Middle frontal gyrus (tissue), 1 donor: ENCODE measurements at regions not wholly inside any gene's neighbourhood (a gene's known extent, or its start where the extent isn't known, plus 50 kb on each side); places are given as distances from the start of the nearest gene placed in this dataset.

ENCODE experiments used
- DNase-seq: peaks from one replicate; pipeline ENCODE4 v3.0.0-alpha.2; 2015; ENCODE audit warnings: low spot score; ENCODE audit errors: extremely low spot score

DNA sequence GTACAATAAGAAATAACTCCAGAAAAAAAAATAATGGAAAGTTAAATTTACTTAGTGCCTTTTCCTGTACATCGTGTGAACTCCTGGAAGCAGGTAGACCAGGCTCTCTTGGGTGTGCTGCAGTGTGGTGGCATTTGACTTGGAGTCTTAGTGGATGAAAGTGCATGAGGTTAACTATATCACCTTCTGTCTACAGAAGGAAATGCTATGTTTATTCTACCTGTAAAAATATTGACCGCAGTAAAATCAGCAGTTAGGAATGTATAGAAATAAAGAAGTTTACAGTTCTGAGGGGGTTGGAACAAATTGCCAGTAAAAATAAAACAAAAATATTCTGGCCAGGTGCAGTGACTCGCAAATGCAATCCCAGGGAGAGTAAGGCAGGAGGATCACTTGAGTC is 722.1 kb downstream of the LIG4 start:
- DNase-seq = no peak

DNA sequence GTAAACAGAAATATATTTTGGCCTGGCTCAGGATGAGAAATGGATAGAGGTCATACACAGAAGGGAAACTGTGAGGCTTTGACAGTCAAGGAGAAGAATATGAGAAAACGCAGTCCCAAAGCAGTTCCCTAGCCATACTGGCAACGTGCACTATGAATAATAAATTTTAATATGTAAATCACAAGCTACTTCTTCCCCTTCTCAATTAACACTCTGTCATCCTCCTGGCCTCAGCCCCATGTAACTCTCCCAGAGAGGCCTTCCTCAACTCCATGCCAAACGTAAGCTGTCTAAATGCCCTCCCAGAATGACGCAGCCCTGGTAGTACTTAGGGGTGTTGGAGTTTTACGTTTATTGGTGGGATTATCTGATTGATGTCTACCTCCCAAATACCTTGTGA is 732.6 kb downstream of the LIG4 start:
- no peak for DNase-seq

DNA sequence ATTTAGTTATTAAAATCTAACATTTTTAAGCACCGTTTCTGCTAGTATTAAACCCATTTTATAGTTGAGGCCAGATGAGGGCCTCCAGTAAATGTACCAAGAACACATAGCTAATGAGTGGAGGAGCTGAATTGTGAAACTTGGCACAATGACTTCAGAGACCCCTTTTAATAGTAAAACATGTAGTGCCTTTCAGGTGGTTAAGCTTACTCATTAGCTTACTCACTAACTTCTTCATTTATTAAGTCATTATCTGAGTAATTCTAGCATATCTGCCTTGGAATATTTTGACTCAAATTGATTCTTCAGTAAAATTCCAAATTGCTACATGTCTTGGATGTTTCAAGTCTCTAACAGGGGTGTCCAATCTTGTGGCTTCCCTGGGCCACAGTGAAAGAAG is 735.2 kb downstream of the LIG4 start:
- no peak for DNase-seq

DNA sequence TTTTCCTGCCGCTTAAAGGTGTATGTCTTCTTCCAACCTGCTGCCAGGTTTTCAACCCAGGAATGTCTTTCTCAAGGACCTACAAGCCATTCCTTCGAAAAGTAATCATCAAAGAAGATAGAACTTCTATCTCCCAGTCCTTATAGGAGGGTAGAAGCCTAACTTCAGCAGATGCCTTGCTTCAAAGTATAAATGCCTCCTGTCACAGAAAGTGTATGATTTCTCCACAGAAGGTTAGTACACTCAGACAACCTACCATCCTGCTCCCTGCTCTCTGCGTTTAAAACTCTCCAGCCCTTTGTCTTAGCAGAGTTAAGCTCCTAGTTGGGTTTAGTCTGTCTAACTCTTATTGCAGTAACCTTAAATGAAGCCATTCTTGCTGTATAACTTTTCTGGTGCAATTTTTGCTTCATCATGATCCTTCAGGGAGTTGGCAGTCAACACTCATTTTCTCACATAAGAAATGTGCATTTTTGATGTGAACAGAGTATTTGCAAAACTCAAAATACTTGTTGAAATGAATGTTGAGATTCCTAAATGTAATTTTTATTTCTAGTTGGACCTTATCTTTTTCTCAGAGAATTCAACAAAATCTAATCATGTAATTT is 737.5 kb downstream of the LIG4 start:
- DNase-seq = no peak

DNA sequence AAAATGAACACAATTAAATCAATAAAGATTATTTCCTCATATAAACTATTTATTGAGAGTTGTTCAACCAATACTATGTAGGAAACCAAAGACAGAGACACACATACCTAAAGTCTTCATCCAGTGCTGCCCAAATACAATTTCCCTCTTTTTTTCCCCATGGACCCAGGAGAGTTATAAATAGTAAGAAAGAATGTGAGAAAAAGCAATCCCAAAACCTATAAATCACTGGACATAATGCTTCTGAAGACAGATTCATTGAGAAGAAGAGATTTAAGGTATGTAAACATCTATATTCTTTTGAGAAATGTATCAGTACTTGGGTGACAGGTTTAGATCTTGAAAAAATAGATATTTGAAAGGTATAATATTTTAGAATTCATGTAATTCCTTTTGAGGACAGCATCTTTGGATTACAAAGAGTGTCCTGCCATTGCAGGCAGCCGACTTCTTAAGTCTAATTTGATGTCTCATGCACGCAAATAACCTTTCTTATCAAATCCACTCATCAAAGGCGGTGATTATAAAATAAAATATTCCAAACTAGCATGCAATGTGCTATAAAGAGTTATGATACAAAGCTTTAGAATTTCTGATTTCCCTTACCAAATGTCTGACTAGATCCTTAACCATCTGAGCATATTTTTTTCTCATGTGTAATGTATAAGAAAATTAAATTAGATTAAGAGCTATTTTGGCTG is 739.4 kb downstream of the LIG4 start:
- DNase-seq = no peak

DNA sequence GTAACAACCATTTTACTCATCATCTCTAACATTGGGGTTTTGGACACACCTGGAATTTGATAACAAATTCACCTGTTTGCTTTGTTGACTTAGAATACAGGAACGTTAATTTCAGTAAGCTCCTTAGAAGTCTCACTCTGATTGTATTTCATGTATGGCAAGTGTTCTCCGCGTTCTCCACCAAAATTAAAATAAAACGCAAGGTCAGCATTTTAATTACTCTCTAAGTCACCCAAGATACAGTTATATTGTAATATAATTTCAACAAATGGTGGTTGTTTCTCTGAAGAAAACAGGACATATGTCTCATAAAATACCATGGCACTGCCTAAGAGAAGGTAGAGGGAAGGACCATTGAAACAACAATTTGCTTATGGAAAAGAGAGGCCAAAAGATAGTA is 742.1 kb downstream of the LIG4 start:
- DNase-seq = no peak

DNA sequence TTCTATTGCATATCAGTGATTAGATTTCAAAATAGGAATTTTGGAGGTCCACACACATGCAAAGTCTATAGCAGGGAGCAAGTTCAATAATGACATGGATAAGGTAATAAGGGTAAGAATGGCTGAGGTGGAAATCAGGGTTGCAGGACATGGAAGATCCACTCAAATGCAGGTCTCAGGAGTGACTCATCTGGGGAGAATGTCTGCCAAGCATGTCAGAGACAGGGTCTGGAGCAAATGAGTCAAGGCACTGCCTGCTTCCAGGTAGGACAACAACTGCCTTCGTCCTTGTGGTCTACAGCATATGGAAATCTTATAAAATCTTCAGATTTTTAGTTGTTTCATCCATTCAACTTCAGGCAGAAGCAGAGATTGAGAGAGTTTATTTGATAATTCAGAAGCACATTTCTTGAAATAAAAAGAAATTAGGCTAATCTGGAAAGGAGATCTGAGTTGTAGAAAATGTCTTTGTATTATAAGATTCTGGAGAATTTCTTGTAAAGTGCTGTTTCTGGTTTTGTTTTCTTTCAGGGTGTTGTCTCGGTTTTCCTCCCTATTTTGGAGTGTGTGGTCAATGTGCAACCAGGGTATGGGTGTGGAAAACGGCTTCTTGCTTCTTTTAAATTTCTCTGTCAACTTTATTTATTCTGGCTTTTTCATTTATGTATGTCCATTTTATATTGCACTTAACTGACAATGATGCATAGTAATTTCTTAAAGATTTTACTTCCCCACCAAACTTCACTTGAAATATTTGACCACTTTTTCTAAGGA is 748.8 kb downstream of the LIG4 start:
- no peak for DNase-seq

DNA sequence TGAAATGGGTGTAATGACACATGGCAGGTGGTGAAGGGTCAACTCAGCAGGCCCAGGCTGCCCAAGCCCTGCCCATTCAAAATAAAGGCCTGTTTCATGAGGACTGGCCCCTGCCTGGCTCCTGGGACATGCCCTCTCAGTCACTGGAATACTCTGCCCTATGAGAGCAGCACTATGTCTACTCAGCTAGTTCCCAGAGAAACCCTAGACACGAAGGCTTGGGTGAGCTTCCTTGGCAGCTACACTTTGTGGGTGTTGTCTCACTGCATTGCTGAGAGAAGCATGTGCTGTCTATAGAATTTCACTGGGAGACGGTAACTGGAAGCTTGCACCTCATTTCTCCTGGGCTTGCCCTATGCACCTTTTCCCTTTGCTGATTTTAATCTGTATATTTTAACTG is 752.8 kb downstream of the LIG4 start:
- no peak for DNase-seq

DNA sequence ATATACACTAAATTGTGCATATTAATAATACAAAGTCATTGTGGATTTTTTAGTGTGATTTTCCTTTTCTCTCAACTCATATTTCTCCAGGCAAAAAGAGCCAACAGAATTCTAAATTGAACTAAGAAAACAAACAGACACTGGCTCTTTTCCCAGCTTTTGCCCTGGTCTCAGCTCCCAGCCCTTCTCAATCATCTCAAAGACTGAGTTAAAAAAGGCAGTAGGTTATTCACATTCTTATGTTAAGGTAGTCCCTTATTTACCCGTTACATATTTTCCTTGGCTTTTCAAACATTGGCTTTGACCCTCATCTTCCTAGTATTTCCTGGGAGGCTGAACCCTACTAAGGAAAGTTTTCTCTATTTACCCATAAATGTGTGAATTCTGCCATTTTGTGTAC is 753.6 kb downstream of the LIG4 start:
- DNase-seq = no peak

DNA sequence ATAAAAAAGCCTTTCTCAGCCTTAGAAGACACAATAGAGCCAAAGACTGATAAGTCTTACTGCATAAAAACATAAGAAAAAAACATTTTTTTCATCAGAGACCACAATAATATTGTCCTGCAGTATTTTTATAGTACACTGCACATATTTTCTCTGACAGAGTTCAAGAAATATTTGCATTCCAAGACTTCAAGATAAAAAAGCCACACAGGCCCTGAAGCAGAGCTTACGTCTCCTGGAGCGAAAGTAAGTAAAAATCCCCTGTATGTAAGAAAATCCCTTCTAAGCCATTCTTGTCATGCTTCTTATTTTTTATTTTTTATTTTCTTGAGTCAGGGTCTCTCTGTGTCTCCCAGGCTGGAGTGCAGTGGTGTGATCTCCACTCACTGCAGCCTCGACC is 755.9 kb downstream of the LIG4 start:
- DNase-seq = no peak

DNA sequence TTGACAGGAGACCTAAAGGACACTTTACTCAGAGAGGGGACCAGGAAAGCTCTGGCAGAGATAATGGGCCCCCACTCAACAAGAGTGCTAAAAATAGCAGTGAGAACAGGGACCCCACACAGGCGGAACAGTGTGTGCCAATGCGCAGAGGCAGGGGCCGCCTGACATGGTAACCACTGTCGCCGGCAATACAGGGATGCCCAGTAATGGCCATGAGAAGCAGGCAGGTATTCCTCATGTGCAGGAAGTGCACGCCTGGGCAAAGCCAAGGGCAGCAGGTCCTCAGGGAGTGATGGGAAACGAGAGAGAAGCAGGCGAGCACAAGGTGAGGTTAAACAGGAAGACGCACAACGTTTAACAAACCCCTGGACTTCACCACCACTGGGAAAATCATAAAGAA is 757.1 kb downstream of the LIG4 start:
- DNase-seq = no peak

DNA sequence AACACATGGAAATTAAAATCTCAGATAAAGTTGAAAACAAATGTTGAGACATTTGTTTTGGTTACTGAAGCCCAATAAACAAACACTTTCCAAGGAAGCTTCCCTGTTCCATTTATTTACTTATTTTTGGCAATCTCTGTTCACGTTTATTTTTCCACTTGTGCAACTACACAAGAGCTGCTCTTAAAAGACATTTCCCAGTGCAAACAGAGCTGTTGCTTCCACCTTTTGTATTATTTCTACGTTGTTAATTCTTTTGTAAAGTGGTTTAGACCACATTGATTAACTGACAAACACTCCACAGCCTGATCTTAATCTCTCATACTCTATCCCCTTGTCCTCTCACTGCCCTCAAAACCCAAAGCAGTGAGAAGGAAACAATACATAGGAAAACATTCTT is 757.6 kb downstream of the LIG4 start:
- no peak for DNase-seq

DNA sequence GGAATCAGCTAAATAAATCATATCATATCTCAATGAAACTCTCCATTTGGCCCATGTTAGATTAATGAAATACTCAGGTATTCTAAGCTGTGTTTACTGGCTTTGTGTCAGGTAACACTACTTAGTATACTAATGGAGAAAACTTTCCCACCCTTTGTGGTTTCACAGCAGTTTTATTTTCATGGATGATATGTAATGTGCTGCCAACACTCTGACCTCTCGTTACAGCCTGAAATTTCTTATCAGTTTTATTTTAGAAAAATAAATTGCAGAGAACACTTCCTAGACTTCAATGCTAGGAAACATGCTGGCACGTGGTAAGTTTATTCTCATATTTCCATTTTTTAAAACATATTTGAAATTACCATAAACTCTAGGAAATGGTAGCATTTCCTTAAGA is 758.9 kb downstream of the LIG4 start:
- DNase-seq = no peak

DNA sequence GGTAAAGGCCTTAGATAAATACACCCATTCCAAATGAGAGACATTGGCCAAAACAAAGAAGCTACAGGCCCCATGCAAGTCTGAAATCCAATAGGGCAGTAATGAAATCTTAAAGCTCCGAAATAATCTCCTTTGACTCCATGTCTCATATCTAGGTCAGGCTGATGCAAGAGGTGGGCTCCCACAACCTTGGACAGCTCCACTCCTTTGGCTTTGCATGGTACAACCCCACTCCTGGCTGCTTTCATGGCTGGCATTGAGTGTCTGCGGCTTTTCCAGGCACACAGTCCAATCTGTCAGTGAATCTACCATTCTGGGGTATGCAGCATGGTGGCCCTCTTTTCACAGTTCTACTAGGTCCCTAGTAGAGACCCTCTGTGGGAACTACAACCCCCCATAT is 762.5 kb downstream of the LIG4 start:
- DNase-seq = no peak

DNA sequence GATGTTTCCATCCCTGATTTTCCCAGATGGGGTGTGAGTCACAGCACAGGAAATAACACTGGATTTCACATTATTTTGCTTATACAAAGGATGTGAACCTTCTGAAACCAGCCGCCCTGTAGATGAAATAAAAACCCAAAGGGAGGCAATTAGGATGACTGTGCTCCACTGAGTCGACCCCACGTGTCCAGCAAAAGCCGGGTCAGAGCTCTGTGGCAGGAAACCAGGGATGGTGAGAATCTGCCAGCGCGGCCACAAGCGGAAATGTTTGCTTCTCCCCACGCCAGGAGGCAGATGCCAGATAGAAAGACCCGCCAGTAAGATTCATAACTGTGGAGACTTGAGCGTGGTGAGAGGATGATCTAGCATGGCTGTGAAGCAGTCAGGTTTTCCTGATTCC is 764.4 kb downstream of the LIG4 start:
- no peak for DNase-seq

DNA sequence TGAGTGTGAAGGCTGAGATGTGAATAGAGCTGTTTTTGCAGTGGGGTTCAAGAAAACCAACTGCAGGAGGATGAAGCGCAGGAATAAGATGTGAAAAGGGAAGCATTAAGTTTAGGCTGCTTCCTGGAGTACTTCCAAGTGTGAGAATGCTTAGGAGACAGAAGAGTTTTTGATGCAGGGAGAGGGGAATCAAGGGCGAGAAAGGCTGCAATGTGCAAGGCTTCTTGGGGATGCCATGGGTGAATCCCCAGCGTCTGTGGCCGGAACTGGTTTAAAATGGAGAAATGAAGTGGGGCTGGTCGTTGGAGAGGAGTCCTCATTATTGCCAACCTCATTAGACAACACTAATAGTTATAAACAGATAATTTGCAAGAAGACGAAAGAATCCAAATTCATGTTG is 764.9 kb downstream of the LIG4 start:
- no peak for DNase-seq

DNA sequence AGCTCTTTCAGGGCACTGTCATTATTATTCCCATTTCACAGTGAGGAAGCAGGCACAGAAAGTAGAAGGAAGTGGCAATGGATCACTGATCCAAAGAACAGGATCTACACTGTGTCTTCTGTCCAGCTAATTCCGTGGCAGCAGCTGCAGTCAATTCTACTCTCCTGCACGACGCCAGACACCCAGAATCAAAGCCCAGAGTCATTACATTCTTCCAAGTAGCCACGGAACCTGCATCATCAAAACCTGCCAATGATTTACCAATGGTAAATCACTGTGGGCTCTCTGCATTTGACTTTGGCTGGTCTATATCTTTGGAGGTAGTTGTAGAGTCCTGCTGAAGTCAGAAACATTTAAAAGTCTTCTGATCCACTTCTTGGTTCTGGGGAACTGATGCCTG is 767.7 kb downstream of the LIG4 start:
- no peak for DNase-seq

DNA sequence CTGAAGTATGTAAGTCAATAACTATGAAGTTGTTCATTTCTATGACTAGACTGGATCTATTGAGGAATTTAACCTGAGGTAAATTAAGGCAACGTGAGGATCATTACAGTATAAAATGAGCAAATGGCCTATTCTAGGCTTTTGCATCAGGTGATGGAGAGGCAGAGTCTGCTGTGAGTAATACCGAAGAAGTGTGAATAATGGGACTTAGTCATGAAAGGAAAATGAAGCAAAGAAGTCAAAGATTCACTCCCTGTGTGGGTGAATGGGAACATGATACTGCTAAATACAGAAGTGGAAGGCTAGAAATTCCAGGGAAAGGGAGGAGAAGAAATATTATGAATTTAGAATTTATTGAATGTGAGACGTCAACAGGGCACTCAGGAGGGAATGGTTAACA is 774.1 kb downstream of the LIG4 start:
- DNase-seq = no peak

DNA sequence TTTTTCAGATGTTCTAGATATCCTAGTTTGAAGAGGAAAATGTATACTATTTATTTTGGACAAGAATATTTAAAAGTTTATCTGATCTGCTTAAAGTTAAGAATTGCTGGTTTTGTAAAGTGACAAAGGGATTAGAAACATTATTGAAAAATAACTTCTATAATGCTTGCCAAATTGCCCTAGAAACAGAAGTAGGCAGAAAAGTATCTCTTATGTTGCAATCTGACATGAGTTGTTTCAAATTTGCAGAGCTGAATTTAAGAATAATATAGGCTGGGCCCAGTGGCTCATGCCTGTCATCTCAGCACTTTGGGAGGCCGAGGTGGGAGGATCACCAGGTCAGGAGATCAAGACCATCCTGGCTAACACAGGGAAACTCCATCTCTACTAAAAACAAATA is 777.1 kb downstream of the LIG4 start:
- no peak for DNase-seq

DNA sequence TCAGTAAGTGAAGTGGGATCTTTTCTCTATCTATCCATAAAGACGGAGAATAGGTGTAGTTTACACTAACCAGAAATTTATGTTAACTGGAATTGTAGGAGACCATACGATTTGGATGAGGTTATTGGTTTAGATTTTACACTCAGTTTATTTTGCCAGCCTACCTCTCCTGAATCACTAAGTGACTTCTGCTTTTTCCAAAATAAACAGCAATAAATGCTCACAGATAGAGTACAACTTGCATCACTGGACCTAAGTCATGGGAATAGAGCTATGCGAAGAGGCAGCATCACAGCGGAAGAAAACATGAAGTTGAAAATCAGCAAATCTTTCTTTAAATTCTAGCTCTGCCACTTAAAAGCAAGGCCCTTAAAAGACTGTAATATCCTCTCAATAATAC is 781.0 kb downstream of the LIG4 start:
- DNase-seq = no peak

DNA sequence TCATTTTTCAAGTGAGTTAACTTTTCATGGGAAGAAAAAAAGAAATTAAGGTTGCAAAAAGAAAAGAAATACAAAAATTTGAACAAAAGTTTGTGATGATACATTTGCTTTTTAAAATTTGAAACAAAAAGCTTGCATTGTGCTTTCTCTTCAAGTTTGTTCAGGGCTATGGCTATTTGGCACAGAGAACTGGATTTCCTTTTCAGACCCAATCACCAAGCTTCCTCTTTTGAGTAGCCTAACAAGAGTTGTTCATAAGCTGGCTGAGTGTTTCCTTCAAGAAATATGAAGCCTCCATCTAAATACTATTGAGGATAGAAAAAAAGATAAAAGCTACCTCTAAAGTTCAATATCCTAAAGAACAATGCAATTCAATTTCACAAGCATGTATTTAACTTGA is 787.8 kb downstream of the LIG4 start:
- DNase-seq = no peak

DNA sequence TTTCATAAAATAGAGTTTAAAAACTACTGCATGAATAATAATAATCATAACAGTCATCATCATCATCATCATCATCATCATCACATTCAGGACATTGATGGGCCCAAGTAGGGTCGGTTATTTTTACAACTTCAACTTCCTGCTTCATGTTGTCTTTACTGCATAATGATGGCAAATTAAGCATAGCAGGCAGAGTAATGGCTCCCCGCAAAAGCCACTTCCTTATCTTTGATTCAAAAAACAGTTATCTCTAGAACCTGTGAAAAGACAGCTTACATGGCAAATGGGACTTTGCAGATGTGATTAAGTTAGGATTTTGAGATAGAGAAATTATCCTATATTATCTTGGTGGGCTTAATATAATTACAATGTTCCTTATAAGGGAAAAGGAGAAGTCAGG is 792.9 kb downstream of the LIG4 start:
- no peak for DNase-seq

DNA sequence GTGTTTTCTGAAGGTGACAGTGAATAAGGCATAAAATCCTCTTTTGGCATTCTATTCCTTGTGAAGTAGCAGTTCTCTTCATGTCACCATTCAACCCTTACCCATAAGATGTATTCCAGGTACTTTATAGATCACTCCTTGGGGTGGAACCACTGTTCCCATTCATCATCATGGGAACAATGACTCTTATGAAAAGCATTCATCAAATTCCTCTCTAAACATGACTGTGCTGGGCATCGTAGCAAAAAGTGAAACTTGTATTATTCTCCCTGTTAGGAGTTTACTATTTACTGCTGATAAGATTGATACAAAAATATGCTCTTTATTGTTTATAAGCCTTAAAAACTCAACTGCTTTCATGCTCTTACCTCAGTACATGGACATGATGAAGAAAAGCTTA is 793.4 kb downstream of the LIG4 start:
- DNase-seq = no peak
